Thyroid gland (tissue), 4 donors: ENCODE measurements at regions not wholly inside any gene's neighbourhood (a gene's known extent, or its start where the extent isn't known, plus 50 kb on each side); places are given as distances from the start of the nearest gene placed in this dataset.

Experiments
- CTCF ChIP-seq, 6 experiments: fragments of 200-600 bp in 3 of 6; fragments of 450-650 bp in 3 of 6; sonication (generic) in 3 of 6; IDR thresholded peaks; one replicate each; pipeline ENCODE4 v1.5.1; 2016 to 2019; ENCODE audit warnings: antibody characterized with exemption in 6 of 6, mild to moderate bottlenecking in 2 of 6, inconsistent platforms in 1 of 6, moderate library complexity in 1 of 6
- POLR2A ChIP-seq, 2 donors: fragments of 450-650 bp; IDR thresholded peaks; one replicate each; pipeline ENCODE4 v1.6.1; 2017; ENCODE audit warnings: antibody characterized with exemption in 2 of 2, mild to moderate bottlenecking in 2 of 2, moderate library complexity in 1 of 2

- TF ChIP-seq CTCF (IDR thresholded peaks at IDR 0.05) (no peak), POLR2A (IDR thresholded peaks at IDR 0.05) (no peak)
Observed at GRCh38 chr2:60097298-60097697, 456.2 kb downstream of the BCL11A start.
